Loucy (cell line): ENCODE measurements at regions not wholly inside any gene's neighbourhood (a gene's known extent, or its start where the extent isn't known, plus 50 kb on each side); places are given as distances from the start of the nearest gene placed in this dataset.

Experiments used
- H2AFZ ChIP-seq: fragments of 200-600 bp; sonication (generic); 2 replicates; pipeline ENCODE4 v1.6.0; 2016; ENCODE audit warnings: antibody characterized with exemption, mild to moderate bottlenecking, low read length, moderate library complexity
- H3F3A ChIP-seq: fragments of 200-600 bp; 2 replicates; pipeline ENCODE4 v1.6.0; 2016; ENCODE audit warnings: antibody characterized with exemption, low read depth, mild to moderate bottlenecking
- H3K27me3 ChIP-seq: fragments of 200-600 bp; sonication (generic); 2 replicates; pipeline ENCODE4 v1.6.1; 2014; ENCODE audit warnings: low read length, mild to moderate bottlenecking; ENCODE audit not compliant: insufficient read depth, poor library complexity, severe bottlenecking
- H3K36me3 ChIP-seq: fragments of 200-600 bp; sonication (generic); 2 replicates; pipeline ENCODE4 v1.6.1; 2016; ENCODE audit warnings: low read length; ENCODE audit not compliant: insufficient read depth
- H3K4me1 ChIP-seq: fragments of 200-600 bp; sonication (generic); 2 replicates; pipeline ENCODE4 v1.5.1; 2014; ENCODE audit warnings: low read length, mild to moderate bottlenecking; ENCODE audit not compliant: insufficient read depth, poor library complexity, severe bottlenecking
- H3K4me2 ChIP-seq: fragments of 200-600 bp; sonication (generic); 2 replicates; pipeline ENCODE4 v1.6.0; 2014; ENCODE audit warnings: antibody characterized with exemption, low read length, low read depth, mild to moderate bottlenecking; ENCODE audit not compliant: poor library complexity, severe bottlenecking
- H3K4me3 ChIP-seq: fragments of 200-600 bp; sonication (generic); 2 replicates; pipeline ENCODE4 v1.5.1; 2014; ENCODE audit warnings: low read length, mild to moderate bottlenecking, mixed read lengths; ENCODE audit not compliant: poor library complexity, severe bottlenecking
- H3K79me2 ChIP-seq: fragments of 200-600 bp; sonication (generic); 2 replicates; pipeline ENCODE4 v1.6.1; 2014; ENCODE audit warnings: low read length; ENCODE audit not compliant: insufficient read depth
- H3K9ac ChIP-seq: fragments of 200-600 bp; sonication (generic); 2 replicates; pipeline ENCODE4 v1.6.0; 2014; ENCODE audit warnings: mild to moderate bottlenecking, low read depth, low read length, moderate library complexity; ENCODE audit not compliant: poor library complexity, severe bottlenecking
- H3K9me2 ChIP-seq: fragments of 200-600 bp; sonication (generic); replicated peaks from 2 replicates; pipeline ENCODE4 v1.6.1; 2016; ENCODE audit warnings: low read depth, low read length, mixed read lengths
- H3K9me3 ChIP-seq: fragments of 200-600 bp; sonication (generic); 2 replicates; pipeline ENCODE4 v1.6.1; 2014; ENCODE audit warnings: mild to moderate bottlenecking, antibody characterized with exemption, low read length, low read depth; ENCODE audit not compliant: insufficient read depth
- H4K20me1 ChIP-seq: fragments of 200-600 bp; sonication (generic); 2 replicates; pipeline ENCODE4 v1.6.0; 2014; ENCODE audit warnings: antibody characterized with exemption, low read length, mild to moderate bottlenecking; ENCODE audit not compliant: insufficient read depth, poor library complexity, severe bottlenecking
- EZH2phosphoT487 ChIP-seq: fragments of 200-600 bp; IDR thresholded peaks from 2 replicates; pipeline ENCODE4 v1.6.1; 2018; ENCODE audit warnings: antibody characterized with exemption, mild to moderate bottlenecking, moderate library complexity, borderline replicate concordance
- TF ChIP-seq, protein P1 (sequence below): fragments of 200-600 bp; sonication (generic); conservative IDR thresholded peaks from 2 replicates; pipeline ENCODE4 v1.5.1; 2014; ENCODE audit warnings: mild to moderate bottlenecking, antibody characterized with exemption, low read length

GRCh38 chr18:64692826-64693225 lies 543.9 kb upstream of the LINC00305 start:
- H3K9ac ChIP-seq, result no peak overlapping the region
- H4K20me1 ChIP-seq, result no peaks in the 10 kb centered on the region
- no peak for TF ChIP-seq EZH2phosphoT487
- TF ChIP-seq, protein P1, sequence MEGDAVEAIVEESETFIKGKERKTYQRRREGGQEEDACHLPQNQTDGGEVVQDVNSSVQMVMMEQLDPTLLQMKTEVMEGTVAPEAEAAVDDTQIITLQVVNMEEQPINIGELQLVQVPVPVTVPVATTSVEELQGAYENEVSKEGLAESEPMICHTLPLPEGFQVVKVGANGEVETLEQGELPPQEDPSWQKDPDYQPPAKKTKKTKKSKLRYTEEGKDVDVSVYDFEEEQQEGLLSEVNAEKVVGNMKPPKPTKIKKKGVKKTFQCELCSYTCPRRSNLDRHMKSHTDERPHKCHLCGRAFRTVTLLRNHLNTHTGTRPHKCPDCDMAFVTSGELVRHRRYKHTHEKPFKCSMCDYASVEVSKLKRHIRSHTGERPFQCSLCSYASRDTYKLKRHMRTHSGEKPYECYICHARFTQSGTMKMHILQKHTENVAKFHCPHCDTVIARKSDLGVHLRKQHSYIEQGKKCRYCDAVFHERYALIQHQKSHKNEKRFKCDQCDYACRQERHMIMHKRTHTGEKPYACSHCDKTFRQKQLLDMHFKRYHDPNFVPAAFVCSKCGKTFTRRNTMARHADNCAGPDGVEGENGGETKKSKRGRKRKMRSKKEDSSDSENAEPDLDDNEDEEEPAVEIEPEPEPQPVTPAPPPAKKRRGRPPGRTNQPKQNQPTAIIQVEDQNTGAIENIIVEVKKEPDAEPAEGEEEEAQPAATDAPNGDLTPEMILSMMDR, result no peak
- no peaks in the 10 kb centered on the region for H3K4me1 ChIP-seq
- H3K27me3 ChIP-seq, result no peaks in the 10 kb centered on the region
- no peaks in the 10 kb centered on the region for H3K79me2 ChIP-seq
- H3F3A ChIP-seq, result no peaks in the 10 kb centered on the region
- no peak overlapping the region for H3K4me2 ChIP-seq
- H3K9me3 ChIP-seq, result no peaks in the 10 kb centered on the region
- no peak overlapping the region for H2AFZ ChIP-seq
- no peaks in the 10 kb centered on the region for H3K36me3 ChIP-seq
- no peaks in the 10 kb centered on the region for H3K9me2 ChIP-seq
- H3K4me3 ChIP-seq, result no peak overlapping the region

DNA sequence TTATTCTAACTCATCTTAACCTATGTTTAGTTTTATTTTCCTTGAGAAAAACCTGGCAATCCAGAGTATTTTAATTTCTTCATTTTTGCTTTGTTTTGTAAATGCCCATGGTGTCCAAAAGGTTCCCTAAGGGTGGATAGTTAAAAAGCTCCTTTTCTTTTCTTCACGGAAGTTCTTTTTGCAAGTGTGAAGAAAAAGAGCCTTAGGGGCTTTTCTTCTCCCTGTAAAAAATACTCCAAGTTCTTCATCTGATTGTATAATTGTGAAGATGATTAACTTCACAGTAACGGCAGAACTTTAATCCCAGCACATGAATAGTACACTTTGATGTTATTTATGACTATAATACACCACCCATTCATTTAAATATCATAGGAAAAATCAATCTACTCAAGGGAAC lies 530.2 kb upstream of the LINC00305 start:
- Histone ChIP-seq H3K4me3 (no peak overlapping the region), H3K9ac (no peak overlapping the region), H3K27me3 (no peaks in the 10 kb centered on the region), H3F3A (no peaks in the 10 kb centered on the region), H3K4me1 (no peaks in the 10 kb centered on the region), H3K79me2 (no peaks in the 10 kb centered on the region), H3K4me2 (no peak overlapping the region), H3K9me2 (no peaks in the 10 kb centered on the region), H4K20me1 (no peaks in the 10 kb centered on the region), H3K36me3 (no peaks in the 10 kb centered on the region), H2AFZ (no peak overlapping the region), H3K9me3 (no peaks in the 10 kb centered on the region)
- no peak for TF ChIP-seq EZH2phosphoT487
- TF ChIP-seq, protein P1, result no peak

DNA sequence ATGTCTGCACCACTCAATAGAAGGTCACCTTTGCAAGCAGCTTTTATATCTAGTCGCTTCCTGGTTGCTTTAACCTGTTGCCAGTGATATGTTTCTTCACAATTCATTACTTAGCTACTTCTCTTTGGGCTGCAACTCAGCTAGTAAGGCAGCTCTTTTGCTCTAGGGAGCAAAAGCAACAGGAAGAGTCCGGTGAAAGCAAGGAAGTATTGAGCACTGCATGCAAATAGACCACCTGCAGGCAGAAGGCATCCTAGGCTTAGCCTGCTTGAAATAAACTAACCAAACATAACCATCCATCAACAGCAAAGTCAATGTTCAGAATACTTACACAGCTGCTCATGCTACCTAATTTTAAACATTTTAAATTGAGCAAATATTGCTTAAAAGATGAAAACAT lies 529.2 kb upstream of the LINC00305 start:
- Histone ChIP-seq H3F3A (no peaks in the 10 kb centered on the region), H3K79me2 (no peaks in the 10 kb centered on the region), H3K9me2 (no peaks in the 10 kb centered on the region), H3K9me3 (no peaks in the 10 kb centered on the region), H3K4me3 (no peak overlapping the region), H2AFZ (no peak overlapping the region), H4K20me1 (no peaks in the 10 kb centered on the region), H3K36me3 (no peaks in the 10 kb centered on the region), H3K9ac (no peak overlapping the region), H3K4me1 (no peaks in the 10 kb centered on the region), H3K4me2 (no peak overlapping the region), H3K27me3 (no peaks in the 10 kb centered on the region)
- TF ChIP-seq EZH2phosphoT487, result no peak
- TF ChIP-seq, protein P1, result no peak
